ENCODE measurements at regions not wholly inside any gene's neighbourhood (a gene's known extent, or its start where the extent isn't known, plus 50 kb on each side); places are given as distances from the start of the nearest gene placed in this dataset.
A peak's percentile ranks its signal among the peaks of the same experiment; 100 is the strongest.

DNA sequence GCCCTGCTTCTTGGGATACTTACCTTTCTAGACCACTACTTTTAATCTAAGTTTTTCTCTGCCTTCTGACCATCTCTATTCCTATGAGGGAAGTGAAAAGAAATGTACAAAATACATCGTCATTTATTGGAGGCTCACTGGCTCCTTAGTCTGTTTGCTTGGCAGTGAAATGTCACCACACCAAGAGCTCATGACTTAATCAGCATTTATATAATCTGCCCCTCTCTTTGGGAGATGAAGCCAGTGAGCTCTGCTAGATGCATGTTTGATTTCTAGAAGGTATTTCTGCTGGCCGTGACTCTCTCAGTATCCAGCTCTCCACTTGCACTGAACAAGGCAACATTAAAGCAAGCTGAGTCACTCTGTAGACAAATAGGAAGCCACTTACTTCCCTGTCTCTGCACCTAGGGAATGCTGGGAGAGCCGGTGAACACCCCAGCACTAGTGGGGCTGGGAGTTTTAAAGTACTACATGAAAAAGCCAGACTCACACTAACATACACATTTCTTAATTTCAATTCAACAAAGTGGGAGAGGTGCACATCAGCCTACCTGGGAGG is 79.1 kb downstream of the MID1IP1 start:
- H4K20me1 ChIP-seq (ENCODE audit: control insufficient read depth, extremely low read depth, insufficient read depth, low read length) = no peaks in the 10 kb centered on the region
- H3K4me2 ChIP-seq (ENCODE audit: control insufficient read depth, extremely low read depth, insufficient read depth, low read depth, low read length) = peak overlapping the region; percentile 55
- H3K79me2 ChIP-seq (ENCODE audit: control insufficient read depth, insufficient read depth, low read length) = no peaks in the 10 kb centered on the region
- TF ChIP-seq EZH2 (IDR thresholded peaks at IDR 0.05; ENCODE audit: low read length) = no peak
- dilution Hi-C loops (cut with MboI; ENCODE audit: extremely low pct_ligation_motif_present, low sequenced_read_pairs) = no loop called here
- DNase-seq (ENCODE audit: low read depth, low spot score) (no peak), FAIRE-seq (peak; percentile 13)
- no peaks in the 10 kb centered on the region for H3K27me3 ChIP-seq (ENCODE audit: control insufficient read depth, extremely low read depth, insufficient read depth, low read length)
- H2AFZ ChIP-seq (ENCODE audit: control insufficient read depth, low read length) = no peak overlapping the region
- H3K4me3 ChIP-seq (ENCODE audit: control insufficient read depth in 2 of 3, extremely low read depth in 1 of 3, insufficient read depth in 2 of 3, low read depth in 1 of 3, low read length in 3 of 3) = peak overlapping the region in 1 of 3 experiments; percentile 34
- no peaks in the 10 kb centered on the region for H3K9me3 ChIP-seq (ENCODE audit: control insufficient read depth, low read depth, low read length)
- no peaks in the 10 kb centered on the region for H3K9me1 ChIP-seq (ENCODE audit: control insufficient read depth, extremely low read depth, insufficient read depth, low read length)
- peak overlapping the region; percentile 72 for H3K27ac ChIP-seq (ENCODE audit: control insufficient read depth, insufficient read depth, low read length)
- peaks cover 24% of the 10 kb centered on the region for H3K4me1 ChIP-seq (ENCODE audit: control insufficient read depth, extremely low read depth, insufficient read depth, low read length)
- no peaks in the 10 kb centered on the region for H3K36me3 ChIP-seq (ENCODE audit: control insufficient read depth in 2 of 2, extremely low read depth in 1 of 2, insufficient read depth in 2 of 2, low read length in 2 of 2)
- H3K9ac ChIP-seq (ENCODE audit: control insufficient read depth, extremely low read depth, insufficient read depth, low read length) = peak overlapping the region; percentile 52

DNA sequence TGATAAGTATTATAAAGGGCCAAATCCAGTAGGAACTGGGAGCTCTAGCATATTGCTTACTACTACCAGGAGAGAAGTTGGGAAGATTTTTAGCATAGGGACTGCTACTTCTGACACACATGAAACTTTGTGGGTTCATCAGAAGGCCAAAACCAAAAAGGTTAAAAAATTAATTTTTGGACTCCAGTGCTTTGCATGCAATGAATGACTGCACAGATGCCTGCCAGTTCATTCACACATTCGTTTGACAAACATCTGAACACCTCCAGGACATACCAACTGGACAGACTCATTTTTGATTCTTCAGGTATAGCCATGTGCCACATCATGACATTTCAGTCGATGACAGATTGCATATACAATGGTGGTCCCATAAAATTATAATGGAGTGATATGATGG is 79.8 kb downstream of the MID1IP1 start:
- TF ChIP-seq, protein P1, sequence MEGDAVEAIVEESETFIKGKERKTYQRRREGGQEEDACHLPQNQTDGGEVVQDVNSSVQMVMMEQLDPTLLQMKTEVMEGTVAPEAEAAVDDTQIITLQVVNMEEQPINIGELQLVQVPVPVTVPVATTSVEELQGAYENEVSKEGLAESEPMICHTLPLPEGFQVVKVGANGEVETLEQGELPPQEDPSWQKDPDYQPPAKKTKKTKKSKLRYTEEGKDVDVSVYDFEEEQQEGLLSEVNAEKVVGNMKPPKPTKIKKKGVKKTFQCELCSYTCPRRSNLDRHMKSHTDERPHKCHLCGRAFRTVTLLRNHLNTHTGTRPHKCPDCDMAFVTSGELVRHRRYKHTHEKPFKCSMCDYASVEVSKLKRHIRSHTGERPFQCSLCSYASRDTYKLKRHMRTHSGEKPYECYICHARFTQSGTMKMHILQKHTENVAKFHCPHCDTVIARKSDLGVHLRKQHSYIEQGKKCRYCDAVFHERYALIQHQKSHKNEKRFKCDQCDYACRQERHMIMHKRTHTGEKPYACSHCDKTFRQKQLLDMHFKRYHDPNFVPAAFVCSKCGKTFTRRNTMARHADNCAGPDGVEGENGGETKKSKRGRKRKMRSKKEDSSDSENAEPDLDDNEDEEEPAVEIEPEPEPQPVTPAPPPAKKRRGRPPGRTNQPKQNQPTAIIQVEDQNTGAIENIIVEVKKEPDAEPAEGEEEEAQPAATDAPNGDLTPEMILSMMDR (optimal IDR thresholded peaks at IDR 0.05 in 1 of 3, IDR thresholded peaks at IDR 0.05 in 1 of 3, conservative IDR thresholded peaks at IDR 0.05 in 1 of 3; ENCODE audit: extremely low read depth in 1 of 3, insufficient read depth in 2 of 3, low read length in 3 of 3) = no peak
- no peak for TF ChIP-seq EZH2 (IDR thresholded peaks at IDR 0.05; ENCODE audit: low read length)

DNA sequence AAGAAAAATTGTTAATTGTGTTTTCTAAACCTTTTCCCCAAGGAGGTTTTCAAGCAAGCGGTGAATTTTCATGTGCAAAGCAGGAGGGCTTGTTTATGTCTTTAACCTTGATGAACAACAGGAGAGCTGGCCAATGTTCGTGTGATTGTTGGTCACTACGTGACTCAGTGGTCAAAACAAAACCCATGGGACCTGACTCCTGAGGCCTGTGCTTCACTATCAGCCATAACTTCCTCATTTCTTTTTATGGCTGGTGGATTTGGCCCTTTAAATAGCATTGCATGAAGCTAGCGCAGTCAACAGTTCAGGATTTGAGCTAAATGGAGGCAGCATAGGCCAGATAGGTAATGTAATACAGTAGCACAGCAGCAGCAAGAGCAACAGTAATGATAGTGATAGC is 80.5 kb downstream of the MID1IP1 start:
- H3K27ac ChIP-seq (ENCODE audit: control insufficient read depth, insufficient read depth, low read length) = no peak overlapping the region
- H2AFZ ChIP-seq (ENCODE audit: control insufficient read depth, low read length) = no peak overlapping the region
- no peak overlapping the region for H3K4me3 ChIP-seq (ENCODE audit: control insufficient read depth in 2 of 3, extremely low read depth in 1 of 3, insufficient read depth in 2 of 3, low read depth in 1 of 3, low read length in 3 of 3)
- DNase-seq (ENCODE audit: low read depth, low spot score) (no peak), FAIRE-seq (no peak)
- H3K27me3 ChIP-seq (ENCODE audit: control insufficient read depth, extremely low read depth, insufficient read depth, low read length) = no peaks in the 10 kb centered on the region
- no peaks in the 10 kb centered on the region for H3K79me2 ChIP-seq (ENCODE audit: control insufficient read depth, insufficient read depth, low read length)
- dilution Hi-C loops (cut with MboI; ENCODE audit: extremely low pct_ligation_motif_present, low sequenced_read_pairs) = no loop called here
- no peak overlapping the region for H3K9ac ChIP-seq (ENCODE audit: control insufficient read depth, extremely low read depth, insufficient read depth, low read length)
- H4K20me1 ChIP-seq (ENCODE audit: control insufficient read depth, extremely low read depth, insufficient read depth, low read length) = no peaks in the 10 kb centered on the region
- no peaks in the 10 kb centered on the region for H3K36me3 ChIP-seq (ENCODE audit: control insufficient read depth in 2 of 2, extremely low read depth in 1 of 2, insufficient read depth in 2 of 2, low read length in 2 of 2)
- peaks cover 24% of the 10 kb centered on the region for H3K4me1 ChIP-seq (ENCODE audit: control insufficient read depth, extremely low read depth, insufficient read depth, low read length)
- TF ChIP-seq, protein P1 (optimal IDR thresholded peaks at IDR 0.05 in 1 of 3, IDR thresholded peaks at IDR 0.05 in 1 of 3, conservative IDR thresholded peaks at IDR 0.05 in 1 of 3; ENCODE audit: extremely low read depth in 1 of 3, insufficient read depth in 2 of 3, low read length in 3 of 3) = no peak
- no peak for TF ChIP-seq EZH2 (IDR thresholded peaks at IDR 0.05; ENCODE audit: low read length)
- H3K9me3 ChIP-seq (ENCODE audit: control insufficient read depth, low read depth, low read length) = no peaks in the 10 kb centered on the region
- no peaks in the 10 kb centered on the region for H3K9me1 ChIP-seq (ENCODE audit: control insufficient read depth, extremely low read depth, insufficient read depth, low read length)
- H3K4me2 ChIP-seq (ENCODE audit: control insufficient read depth, extremely low read depth, insufficient read depth, low read depth, low read length) = no peak overlapping the region

More for the DNA sequence above, 79.8 kb downstream of the MID1IP1 start:
- no peaks in the 10 kb centered on the region for H3K9me1 ChIP-seq (ENCODE audit: control insufficient read depth, extremely low read depth, insufficient read depth, low read length)
- peak; percentile 23 for FAIRE-seq
- dilution Hi-C loops (cut with MboI; ENCODE audit: extremely low pct_ligation_motif_present, low sequenced_read_pairs) = no loop called here
- no peaks in the 10 kb centered on the region for H3K36me3 ChIP-seq (ENCODE audit: control insufficient read depth in 2 of 2, extremely low read depth in 1 of 2, insufficient read depth in 2 of 2, low read length in 2 of 2)
- H3K4me2 ChIP-seq (ENCODE audit: control insufficient read depth, extremely low read depth, insufficient read depth, low read depth, low read length) = no peak overlapping the region
- no peaks in the 10 kb centered on the region for H3K79me2 ChIP-seq (ENCODE audit: control insufficient read depth, insufficient read depth, low read length)
- H3K9me3 ChIP-seq (ENCODE audit: control insufficient read depth, low read depth, low read length) = no peaks in the 10 kb centered on the region
- no peak overlapping the region for H3K9ac ChIP-seq (ENCODE audit: control insufficient read depth, extremely low read depth, insufficient read depth, low read length)
- H3K4me3 ChIP-seq (ENCODE audit: control insufficient read depth in 2 of 3, extremely low read depth in 1 of 3, insufficient read depth in 2 of 3, low read depth in 1 of 3, low read length in 3 of 3) = no peak overlapping the region
- H2AFZ ChIP-seq (ENCODE audit: control insufficient read depth, low read length) = no peak overlapping the region
- no peaks in the 10 kb centered on the region for H3K27me3 ChIP-seq (ENCODE audit: control insufficient read depth, extremely low read depth, insufficient read depth, low read length)
- H3K27ac ChIP-seq (ENCODE audit: control insufficient read depth, insufficient read depth, low read length) = no peak overlapping the region
- DNase-seq (ENCODE audit: low read depth, low spot score) = no peak
- peaks cover 24% of the 10 kb centered on the region for H3K4me1 ChIP-seq (ENCODE audit: control insufficient read depth, extremely low read depth, insufficient read depth, low read length)
- no peaks in the 10 kb centered on the region for H4K20me1 ChIP-seq (ENCODE audit: control insufficient read depth, extremely low read depth, insufficient read depth, low read length)

Data from keratinocyte (primary cell).